HepG2 (cell line): ENCODE measurements at regions not wholly inside any gene's neighbourhood (a gene's known extent, or its start where the extent isn't known, plus 50 kb on each side); places are given as distances from the start of the nearest gene placed in this dataset.

Experiments used
- ATAC-seq: fragments of 200-7000 bp; cut with Tn5 transposase; 3 replicates; pipeline ENCODE4 v1.9.1; 2020; ENCODE audit warnings: mild to moderate bottlenecking, moderate library complexity
- BruUV-seq: library from RNA; stranded (reverse); fragments of 400-500 nt; replicated peaks from 2 replicates; lab custom pipeline; 2021; lab: Mats Ljungman, UMichigan
- CTCF ChIA-PET: fragments of 300-600 bp; formaldehyde crosslinking; extraction: SDS; loops from one replicate; lab custom pipeline; 2021; ENCODE audit warnings: low total read pairs, inconsistent platforms, low intra/inter-chr PET ratio; lab: Yijun Ruan, JAX
- POLR2A ChIA-PET: fragments of 350-600 bp; sonication (Branson Sonifier 250); formaldehyde crosslinking; loops from one replicate; lab custom pipeline; 2020; ENCODE audit warnings: antibody characterized with exemption, inconsistent platforms; lab: Yijun Ruan, JAX
- DNase-seq: peaks from one replicate; pipeline ENCODE4 v3.0.0-alpha.2; 2015; ENCODE audit warnings: low spot score
- FAIRE-seq: peaks from 3 replicates; lab custom pipeline; 2011; peaks lifted over from hg19 to GRCh38; lab: Jason Lieb, UNC
- H2AFZ ChIP-seq: one replicate; pipeline ENCODE4 v1.6.1; 2011; ENCODE audit warnings: low read length, inconsistent platforms
- H3K27ac ChIP-seq: fragments of 300-600 bp; 3 replicates; pipeline ENCODE4 v1.8.0; 2011; ENCODE audit warnings: mixed run types, mild to moderate bottlenecking, mixed read lengths, low read length, inconsistent platforms; ENCODE audit not compliant: insufficient read depth; ENCODE audit errors: extremely low read length
- H3K27me3 ChIP-seq, 2 experiments: fragments of 200-600 bp in 1 of 2; 2 replicates in 1 of 2; 3 replicates in 1 of 2; pipeline versions ENCODE4 v1.6.0 to v1.8.0; 2011; ENCODE audit warnings: low read length in 2 of 2, mild to moderate bottlenecking in 2 of 2, moderate library complexity in 2 of 2, inconsistent platforms in 1 of 2; ENCODE audit not compliant: insufficient read depth in 2 of 2, control insufficient read depth in 1 of 2
- H3K36me3 ChIP-seq, 2 experiments: fragments of 200-600 bp in 1 of 2; replicated peaks in 1 of 2; 2 replicates in 1 of 2; 3 replicates in 1 of 2; pipeline versions ENCODE4 v1.5.1 to v1.8.0; 2011; ENCODE audit warnings: low read length in 2 of 2, inconsistent platforms in 1 of 2; ENCODE audit not compliant: insufficient read depth in 2 of 2, control insufficient read depth in 1 of 2
- H3K4me1 ChIP-seq: 2 replicates; pipeline ENCODE4 v1.5.1; 2012; ENCODE audit warnings: low read length, inconsistent platforms; ENCODE audit not compliant: insufficient read depth
- H3K4me2 ChIP-seq: 2 replicates; pipeline ENCODE4 v1.6.0; 2011; ENCODE audit warnings: low read depth, low read length, inconsistent platforms
- H3K4me3 ChIP-seq, 3 experiments: fragments of 200-600 bp in 1 of 3; sonication (generic), shearing (Covaris generic) in 1 of 3; replicated peaks in 1 of 3; 2 replicates each; pipeline ENCODE4 v1.5.1; 2011 to 2016; ENCODE audit warnings: low read length in 3 of 3, inconsistent platforms in 2 of 3, low read depth in 2 of 3, mild to moderate bottlenecking in 2 of 3, control low read depth in 1 of 3, mixed read lengths in 1 of 3; ENCODE audit not compliant: insufficient read depth in 1 of 3
- H3K79me2 ChIP-seq: one replicate; pipeline ENCODE4 v1.6.1; 2011; ENCODE audit warnings: low read length, inconsistent platforms; ENCODE audit not compliant: insufficient read depth
- H3K9ac ChIP-seq: 2 replicates; pipeline ENCODE4 v1.6.0; 2011; ENCODE audit warnings: mild to moderate bottlenecking, low read depth, low read length, inconsistent platforms; ENCODE audit not compliant: insufficient read depth
- H3K9me3 ChIP-seq: 2 replicates; pipeline ENCODE4 v1.5.1; 2012; ENCODE audit warnings: mild to moderate bottlenecking, low read length
- H4K20me1 ChIP-seq: 2 replicates; pipeline ENCODE4 v1.6.0; 2011; ENCODE audit warnings: inconsistent platforms, mild to moderate bottlenecking, low read length, moderate library complexity; ENCODE audit not compliant: insufficient read depth
- EHMT2 ChIP-seq: fragments of 200-600 bp; sonication (generic); IDR thresholded peaks from 2 replicates; pipeline ENCODE4 v1.7.0; 2017; ENCODE audit warnings: antibody characterized with exemption, low read depth, low read length, borderline replicate concordance
- EP300 ChIP-seq, 3 experiments: sonication (generic) in 1 of 3; formaldehyde crosslinking in 1 of 3; IDR thresholded peaks; 2 replicates each; pipeline versions ENCODE4 v1.5.1 to v1.6.1; 2011 to 2020; ENCODE audit warnings: low read depth in 2 of 3, low read length in 2 of 3, borderline replicate concordance in 1 of 3, improper control_type of control experiment in 1 of 3, mild to moderate bottlenecking in 1 of 3, missing genetic modification reagents in 1 of 3, moderate library complexity in 1 of 3
- POGZ ChIP-seq: sonication (generic); formaldehyde crosslinking; IDR thresholded peaks from 2 replicates; pipeline ENCODE4 v1.4.0; 2020; ENCODE audit warnings: mild to moderate bottlenecking, missing genetic modification reagents
- SMARCE1 ChIP-seq: fragments of 450-650 bp; IDR thresholded peaks from 2 replicates; pipeline ENCODE4 v1.6.1; 2017; ENCODE audit warnings: borderline replicate concordance
- ZNF264 ChIP-seq: sonication (generic); formaldehyde crosslinking; IDR thresholded peaks from 2 replicates; pipeline ENCODE4 v1.4.0; 2020; ENCODE audit warnings: missing genetic modification reagents
- ZNF317 ChIP-seq: sonication (generic); formaldehyde crosslinking; IDR thresholded peaks from 2 replicates; pipeline ENCODE4 v1.5.0; 2020; ENCODE audit warnings: mild to moderate bottlenecking, missing genetic modification reagents
- in situ Hi-C: cut with HindIII; loops from 2 replicates; pipeline ENCODE4 v1.10.0; 2017; ENCODE audit warnings: low pct_unique_long_range_greater_than_20kb; ENCODE audit not compliant: extremely low pct_ligation_motif_present
- intact Hi-C: fragments of 100-400 bp; cut with micrococcal nuclease; formaldehyde crosslinking; loops from one replicate; pipeline ENCODE4 v1.10.0; 2022; ENCODE audit not compliant: unreplicated experiment
- TF ChIP-seq, protein P1 (sequence below): sonication (generic); formaldehyde crosslinking; IDR thresholded peaks from 2 replicates; pipeline ENCODE4 v1.8.0; 2023; ENCODE audit warnings: mild to moderate bottlenecking, missing genetic modification reagents

DNA sequence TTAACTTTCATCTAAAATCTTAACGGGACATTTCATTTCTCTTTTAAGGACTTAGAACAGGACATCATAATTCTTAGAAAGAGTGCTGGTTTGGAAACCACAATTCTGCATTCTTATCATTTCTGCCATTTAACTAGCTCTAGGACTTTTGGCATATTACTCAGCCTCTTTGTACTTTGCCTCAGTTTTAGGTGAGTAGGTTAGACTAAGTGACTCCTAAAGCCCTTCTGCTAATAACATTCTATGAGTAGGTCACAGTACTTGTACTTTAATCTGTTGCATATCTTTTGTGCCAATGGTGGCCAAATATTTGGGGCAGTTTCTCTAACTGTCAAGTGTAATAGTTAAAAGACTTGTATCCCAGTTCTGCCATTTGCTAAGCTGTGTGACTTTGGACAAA, 115.4 kb upstream of the NUDT6 start (continued):
- TF ChIP-seq EP300 (IDR thresholded peaks at IDR 0.05; ENCODE audit: low read depth in 2 of 2, low read length in 2 of 2), result peak in 1 of 2 experiments; percentile 86; a peak in 1 of 4 replicates
- peak; percentile 15; the same call in 1 of the 2 replicates for TF ChIP-seq EP300 (CRISPR knock-in tag; IDR thresholded peaks at IDR 0.05; ENCODE audit: borderline replicate concordance)
- TF ChIP-seq, protein P1, sequence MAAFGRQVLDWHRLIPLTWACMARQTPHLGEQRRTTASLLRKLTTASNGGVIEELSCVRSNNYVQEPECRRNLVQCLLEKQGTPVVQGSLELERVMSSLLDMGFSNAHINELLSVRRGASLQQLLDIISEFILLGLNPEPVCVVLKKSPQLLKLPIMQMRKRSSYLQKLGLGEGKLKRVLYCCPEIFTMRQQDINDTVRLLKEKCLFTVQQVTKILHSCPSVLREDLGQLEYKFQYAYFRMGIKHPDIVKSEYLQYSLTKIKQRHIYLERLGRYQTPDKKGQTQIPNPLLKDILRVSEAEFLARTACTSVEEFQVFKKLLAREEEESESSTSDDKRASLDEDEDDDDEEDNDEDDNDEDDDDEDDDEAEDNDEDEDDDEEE (CRISPR knock-in tag), result no peak
- TF ChIP-seq EHMT2, result peak; percentile 70; the same call in 1 of the 2 replicates
- TF ChIP-seq, all 625 proteins: peak for 25

DNA sequence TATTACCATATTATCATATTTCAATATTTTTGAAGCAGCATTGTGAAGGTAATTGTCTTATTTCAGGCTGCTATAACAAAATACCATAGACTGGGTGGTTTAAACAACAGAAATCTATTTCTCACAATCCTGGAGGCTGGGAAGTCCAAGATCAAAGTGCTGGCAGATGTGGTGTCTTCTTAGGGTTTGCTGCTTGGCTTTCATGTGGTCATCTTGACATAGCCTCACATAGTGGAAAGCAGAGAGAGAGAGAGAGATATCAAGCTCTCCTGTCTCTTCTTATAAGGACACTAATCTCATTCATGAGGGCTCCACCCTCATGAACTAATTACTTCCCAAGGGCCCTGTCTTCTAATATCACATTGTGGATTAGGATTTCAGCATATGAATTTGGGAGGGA, 119.7 kb upstream of the NUDT6 start:
- H3K4me3 ChIP-seq, result no peak overlapping the region
- no peak overlapping the region for H2AFZ ChIP-seq
- POLR2A ChIA-PET, result no interaction called here
- no peak for TF ChIP-seq POGZ (CRISPR knock-in tag)
- TF ChIP-seq ZNF264, result peak; percentile 38; the same call in 1 of the 2 replicates
- TF ChIP-seq, all 625 proteins: peak for 1
- Histone ChIP-seq H4K20me1 (no peaks in the 10 kb centered on the region), H3K27me3 (no peaks in the 10 kb centered on the region), H3K9me3 (peaks cover 27% of the 10 kb centered on the region), H3K4me2 (no peak overlapping the region), H3K4me1 (peaks cover 41% of the 10 kb centered on the region), H3K9ac (no peak overlapping the region), H3K27ac (no peak overlapping the region), H3K36me3 (no peaks in the 10 kb centered on the region; a peak in 1 of 5 replicates), H3K79me2 (no peaks in the 10 kb centered on the region)
- no peak for FAIRE-seq
- no TSS peak for BruUV-seq
- no peak for DNase-seq
- in situ Hi-C loops, result no loop called here
- intact Hi-C loops, result no loop called here
- CTCF ChIA-PET, result no interaction called here
- no peak for ATAC-seq

DNA sequence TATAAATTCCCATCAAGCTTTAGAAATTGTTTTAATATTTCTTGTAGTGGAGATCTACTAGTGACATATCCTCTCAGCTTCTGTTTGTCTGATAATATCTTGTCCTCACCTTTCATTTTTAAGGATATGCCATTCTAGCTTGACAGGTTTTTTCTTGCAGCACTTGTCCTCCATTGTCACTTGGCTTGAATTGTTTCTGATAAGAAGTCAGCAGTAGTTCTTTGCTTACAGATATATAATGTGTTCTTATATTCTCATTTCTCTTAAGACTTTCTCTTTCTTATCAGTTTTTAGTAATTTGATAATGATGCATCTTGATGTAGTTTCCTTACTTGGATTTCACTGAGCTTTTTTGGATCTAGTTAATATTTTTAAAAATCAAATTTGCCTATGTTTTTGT, 120.6 kb upstream of the NUDT6 start:
- in situ Hi-C loops, result no loop called here
- TF ChIP-seq ZNF317 (CRISPR knock-in tag) (peak; percentile 100), SMARCE1 (no peak)
- Histone ChIP-seq H3K4me3 (no peak overlapping the region), H3K36me3 (no peaks in the 10 kb centered on the region; a peak in 1 of 5 replicates), H3K9ac (no peak overlapping the region), H2AFZ (no peak overlapping the region), H3K4me1 (peaks cover 32% of the 10 kb centered on the region), H3K27ac (no peak overlapping the region), H3K27me3 (no peaks in the 10 kb centered on the region), H3K4me2 (no peak overlapping the region), H3K79me2 (no peaks in the 10 kb centered on the region), H3K9me3 (peaks cover 27% of the 10 kb centered on the region), H4K20me1 (no peaks in the 10 kb centered on the region)
- no peak for DNase-seq
- intact Hi-C loops, result no loop called here
- FAIRE-seq, result no peak
- POLR2A ChIA-PET, result interaction anchor here (1.2 kb wide), 1 partner anchor 21 kb away, joined by 9 read pairs; no protein-coding TSS in a partner anchor
- ATAC-seq, result no peak
- no TSS peak for BruUV-seq
- CTCF ChIA-PET, result no interaction called here
